Suppressor macrophage treated with lipopolysaccharide for 1 hour (primary cell): ENCODE measurements at regions not wholly inside any gene's neighbourhood (a gene's known extent, or its start where the extent isn't known, plus 50 kb on each side); places are given as distances from the start of the nearest gene placed in this dataset.
A peak's percentile ranks its signal among the peaks of the same experiment; 100 is the strongest.

Source experiments
- DNase-seq, 3 donors: peaks; one replicate each; pipeline ENCODE4 v3.0.0-alpha.2; 2020 to 2022

GRCh38 chr16:86986136-86986535, 331.1 kb downstream of the C16orf95 start:
- no peak for DNase-seq

- no peak for DNase-seq
Measured at GRCh38 chr16:86986809-86987487, 330.2 kb downstream of the C16orf95 start.

GRCh38 chr16:86987746-86988670, 329.2 kb downstream of the C16orf95 start:
- DNase-seq, result no peak

- DNase-seq, result no peak
Measured at GRCh38 chr16:86988920-86989696, 328.1 kb downstream of the C16orf95 start.

DNA sequence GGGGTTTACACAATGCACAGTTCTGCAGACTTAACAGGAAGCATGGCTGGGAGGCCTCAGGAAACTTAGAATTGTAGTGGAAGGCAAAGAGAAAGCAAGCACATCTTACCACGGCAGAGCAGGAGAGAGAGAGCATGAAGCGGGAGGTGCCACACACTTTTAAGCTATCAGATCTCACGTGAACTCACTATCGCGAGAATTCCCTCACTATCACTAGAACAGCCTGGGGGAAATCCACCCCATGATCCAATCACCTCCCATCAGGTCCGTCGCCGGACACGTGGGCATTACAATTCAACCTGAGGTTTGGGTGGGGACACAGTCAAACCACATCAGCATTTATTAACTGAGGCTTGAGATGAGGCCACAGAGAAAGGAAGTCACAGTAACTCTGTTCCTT, 326.7 kb downstream of the C16orf95 start:
- peak in 1 of 3 donors; percentile 6 for DNase-seq

GRCh38 chr16:86991679-86992078, 325.5 kb downstream of the C16orf95 start:
- DNase-seq, result peak in 1 of 3 donors; percentile 6

- DNase-seq, result no peak
Measured at GRCh38 chr16:86992587-86992986, 324.6 kb downstream of the C16orf95 start.

DNA sequence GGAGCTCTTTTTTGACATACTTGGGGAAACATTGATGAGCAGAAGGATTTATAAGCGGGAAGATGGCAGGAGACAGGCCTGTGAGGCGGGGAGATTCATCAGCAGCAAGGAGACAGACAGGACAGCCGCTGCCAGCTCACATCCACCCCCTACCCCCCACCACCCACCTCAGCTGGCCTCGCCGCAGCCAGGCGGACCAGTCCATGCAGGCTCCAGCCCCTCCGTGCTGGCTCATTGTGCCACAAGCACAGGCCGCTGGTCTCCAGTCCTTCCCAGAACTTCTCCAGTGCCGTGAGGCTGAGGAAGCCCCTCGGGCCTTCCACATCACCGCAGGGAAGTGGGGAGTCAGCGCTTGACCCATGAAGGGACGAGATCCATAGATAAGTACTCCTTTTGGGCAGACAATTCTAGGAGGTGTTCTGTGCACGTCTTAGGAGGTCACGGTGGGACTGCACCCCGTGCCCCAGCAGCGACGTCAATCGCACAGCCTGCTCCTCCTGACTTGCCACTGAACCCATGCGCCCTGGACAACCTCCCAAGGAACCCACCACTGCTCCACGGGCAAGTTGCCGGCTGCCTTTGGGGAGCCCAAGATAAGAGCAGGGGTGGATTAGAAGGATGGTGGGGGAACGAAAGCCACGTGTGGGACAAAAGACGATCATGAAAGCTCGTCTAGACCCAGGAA, 323.6 kb downstream of the C16orf95 start:
- DNase-seq, result no peak

DNA sequence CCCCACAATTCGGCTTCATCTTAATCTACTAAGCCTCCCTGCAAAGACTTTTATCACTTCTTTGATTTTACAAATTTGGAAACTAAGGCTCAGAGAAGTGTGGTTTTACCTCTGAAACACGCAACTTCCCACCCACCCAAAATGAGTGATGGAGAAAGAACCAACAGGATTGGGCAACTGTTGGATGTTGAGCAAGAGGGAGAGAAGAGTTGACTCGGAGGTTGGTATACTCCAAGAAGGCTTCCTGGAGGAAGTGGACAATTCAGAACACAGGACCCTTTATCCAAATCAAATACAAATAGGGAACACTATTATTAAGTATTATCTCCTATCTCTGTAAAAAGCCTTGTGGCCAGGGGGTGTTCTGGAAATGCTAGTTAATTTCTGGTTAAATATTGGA, 323.0 kb downstream of the C16orf95 start:
- peak in 1 of 3 donors; percentile 30 for DNase-seq

DNA sequence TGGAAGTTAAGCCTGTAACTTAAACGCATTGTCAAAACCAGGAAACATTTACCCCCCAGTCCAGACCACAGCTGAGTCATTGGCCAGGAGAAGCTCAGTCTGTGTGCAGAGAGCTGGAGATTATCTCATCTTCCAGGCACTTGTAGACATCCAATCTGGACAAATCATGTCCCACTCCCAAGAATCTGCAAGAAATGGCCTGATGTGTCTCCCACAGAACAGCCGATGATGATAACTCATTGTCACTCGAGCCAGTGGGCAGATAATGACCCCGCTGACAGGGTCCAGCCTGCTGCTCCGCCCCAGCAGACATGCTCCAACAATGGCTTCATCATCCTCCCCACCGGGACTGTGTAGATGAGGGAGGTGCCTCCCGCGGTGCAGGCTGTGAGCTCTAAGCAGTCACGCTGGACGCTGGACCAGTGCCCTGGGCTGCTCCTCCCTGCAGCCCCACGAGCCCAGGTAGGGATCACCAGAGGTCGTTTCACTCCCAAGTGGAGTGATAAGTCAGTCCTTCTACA, 322.5 kb downstream of the C16orf95 start:
- peak in 1 of 3 donors; percentile 31 for DNase-seq

DNA sequence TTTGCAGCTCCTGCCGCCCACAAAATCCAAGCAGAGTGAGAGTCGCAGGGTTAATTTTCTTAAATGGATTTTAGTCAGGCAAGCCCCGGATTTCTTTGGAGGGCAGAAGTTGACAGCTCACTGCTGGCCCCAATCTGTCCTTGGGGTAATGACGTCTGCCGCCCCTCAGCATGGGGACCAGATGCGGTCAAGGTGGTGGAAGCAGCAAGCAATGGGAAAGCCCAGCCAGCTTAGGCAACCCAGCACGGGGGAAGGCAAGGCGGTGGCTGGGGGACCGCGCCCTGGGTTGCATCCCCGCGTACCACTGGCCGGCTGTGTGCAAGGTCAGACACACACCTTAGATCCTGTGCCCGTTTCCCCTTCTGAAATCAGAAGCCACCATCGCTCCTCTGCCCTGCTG, 321.7 kb downstream of the C16orf95 start:
- DNase-seq, result no peak

- no peak for DNase-seq
Measured at GRCh38 chr16:86996081-86996480, 321.1 kb downstream of the C16orf95 start.

GRCh38 chr16:86997058-86997457, 320.1 kb downstream of the C16orf95 start:
- DNase-seq, result no peak

GRCh38 chr16:86998196-86999001, 318.8 kb downstream of the C16orf95 start:
- no peak for DNase-seq

DNA sequence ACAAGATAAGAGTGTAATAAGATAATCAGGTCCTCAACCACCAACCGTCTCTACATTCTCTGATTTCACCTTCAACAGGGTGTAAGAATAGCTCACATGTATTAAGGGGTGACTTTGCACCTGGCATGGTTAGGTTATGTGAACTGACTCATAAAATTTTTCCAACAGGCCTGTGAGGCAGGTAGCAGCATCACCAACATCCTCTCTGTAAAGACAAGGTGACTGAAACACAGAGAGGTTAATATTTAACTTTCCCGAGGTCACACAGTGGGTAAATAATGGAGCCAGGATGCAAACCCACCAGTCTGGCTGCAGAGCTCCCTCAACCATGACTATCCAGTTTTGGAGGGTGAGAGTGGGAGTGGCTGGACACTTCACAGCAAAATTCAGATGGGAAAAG, 317.2 kb downstream of the C16orf95 start:
- DNase-seq, result no peak

GRCh38 chr16:87002717-87003413, 314.3 kb downstream of the C16orf95 start:
- peak; percentile 34 to 65 (median 51) for DNase-seq

- no peak for DNase-seq
Measured at GRCh38 chr16:87003414-87003755, 313.8 kb downstream of the C16orf95 start.

DNA sequence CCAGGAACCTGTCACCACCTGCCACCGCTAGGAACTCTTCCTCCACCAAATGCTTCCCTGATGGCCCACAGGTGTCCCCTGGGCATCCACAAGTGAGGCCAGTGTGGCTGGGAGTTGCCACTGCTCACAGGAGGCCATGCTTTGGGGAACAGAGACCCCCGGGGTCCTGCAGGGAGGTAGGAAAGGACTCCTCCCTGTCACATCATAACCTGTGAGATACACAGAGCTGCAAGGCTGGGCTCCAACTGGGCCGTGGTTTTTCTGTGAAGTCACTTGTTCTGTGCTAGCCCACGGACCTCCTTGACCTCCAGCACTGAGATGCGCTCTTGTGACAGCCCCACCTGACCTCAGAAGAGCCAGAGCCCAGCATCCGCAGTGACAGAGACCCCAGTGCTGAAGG, 311.2 kb downstream of the C16orf95 start:
- no peak for DNase-seq

- DNase-seq, result no peak
Measured at GRCh38 chr16:87006789-87007745, 310.1 kb downstream of the C16orf95 start.

DNA sequence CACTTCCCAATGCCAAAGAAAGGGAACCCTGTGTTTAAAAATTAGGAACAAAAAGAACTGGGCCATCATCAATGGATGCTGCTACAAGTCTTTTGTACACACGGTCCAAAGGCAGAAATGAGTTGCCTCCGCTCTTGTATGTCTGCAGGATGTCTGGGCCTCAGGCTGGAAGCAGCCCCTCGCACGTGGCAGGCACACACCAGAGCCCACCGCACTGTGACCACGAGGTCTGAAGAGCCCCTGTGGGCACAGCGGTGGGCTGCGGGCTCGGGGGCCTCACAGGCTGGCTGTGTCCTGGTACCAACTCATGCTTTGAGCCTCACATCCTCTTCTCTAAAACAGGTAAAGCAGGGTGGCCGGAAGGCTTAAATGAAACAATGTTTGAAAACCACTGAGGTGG, 309.3 kb downstream of the C16orf95 start:
- no peak for DNase-seq
